OCI-LY1 (cell line): ENCODE measurements at regions not wholly inside any gene's neighbourhood (a gene's known extent, or its start where the extent isn't known, plus 50 kb on each side); places are given as distances from the start of the nearest gene placed in this dataset.

Experiments used
- H2AFZ ChIP-seq: fragments of 200-600 bp; sonication (generic), shearing (Covaris generic); 2 replicates; pipeline ENCODE4 v1.6.0; 2014; ENCODE audit warnings: antibody characterized with exemption, mild to moderate bottlenecking, low read length
- H3F3A ChIP-seq: fragments of 200-600 bp; sonication (generic), shearing (Covaris generic); 2 replicates; pipeline ENCODE4 v1.6.0; 2014; ENCODE audit warnings: mild to moderate bottlenecking, antibody characterized with exemption, low read length, moderate library complexity; ENCODE audit not compliant: insufficient read depth
- H3K27ac ChIP-seq: fragments of 200-600 bp; sonication (generic); 2 replicates; pipeline ENCODE4 v1.5.1; 2014; ENCODE audit warnings: low read length, mixed run types, mild to moderate bottlenecking, low read depth; ENCODE audit not compliant: poor library complexity, severe bottlenecking
- H3K27me3 ChIP-seq: fragments of 200-600 bp; sonication (generic); 2 replicates; pipeline ENCODE4 v1.6.0; 2014; ENCODE audit warnings: antibody characterized with exemption, mild to moderate bottlenecking, low read length, moderate library complexity; ENCODE audit not compliant: insufficient read depth
- H3K36me3 ChIP-seq: fragments of 200-600 bp; sonication (generic); 2 replicates; pipeline ENCODE4 v1.6.1; 2014; ENCODE audit warnings: mild to moderate bottlenecking, antibody characterized with exemption, low read length, moderate library complexity, mixed read lengths; ENCODE audit not compliant: insufficient read depth
- H3K4me1 ChIP-seq: fragments of 200-600 bp; sonication (generic); 2 replicates; pipeline ENCODE4 v1.5.1; 2014; ENCODE audit warnings: mild to moderate bottlenecking, low read length, moderate library complexity; ENCODE audit not compliant: insufficient read depth, severe bottlenecking
- H3K4me2 ChIP-seq: fragments of 200-600 bp; sonication (generic), shearing (Covaris generic); 2 replicates; pipeline ENCODE4 v1.6.1; 2014; ENCODE audit warnings: low read length
- H3K4me3 ChIP-seq: fragments of 200-600 bp; sonication (generic); 2 replicates; pipeline ENCODE4 v1.5.1; 2014; ENCODE audit warnings: low read length, low read depth, mild to moderate bottlenecking, mixed read lengths; ENCODE audit not compliant: poor library complexity, severe bottlenecking
- H3K79me2 ChIP-seq: fragments of 200-600 bp; shearing (Covaris generic); 2 replicates; pipeline ENCODE4 v1.6.1; 2016; ENCODE audit warnings: mixed run types, low read length, mixed read lengths; ENCODE audit not compliant: insufficient read depth
- H3K9ac ChIP-seq: fragments of 200-600 bp; sonication (generic), shearing (Covaris generic); 2 replicates; pipeline ENCODE4 v1.6.1; 2014; ENCODE audit warnings: mild to moderate bottlenecking, low read length, mixed read lengths
- H3K9me2 ChIP-seq: fragments of 200-600 bp; sonication (generic), shearing (Covaris generic); 2 replicates; pipeline ENCODE4 v1.6.1; 2014; ENCODE audit warnings: low read depth, mild to moderate bottlenecking, low read length, mixed read lengths
- H3K9me3 ChIP-seq: fragments of 200-600 bp; shearing (Covaris generic); 2 replicates; pipeline ENCODE4 v1.6.1; 2014; ENCODE audit warnings: low read length, mixed read lengths
- H4K20me1 ChIP-seq: fragments of 200-600 bp; sonication (generic), shearing (Covaris generic); 2 replicates; pipeline ENCODE4 v1.6.0; 2016; ENCODE audit warnings: mild to moderate bottlenecking, low read length; ENCODE audit not compliant: insufficient read depth
- CTCF ChIP-seq: fragments of 200-600 bp; sonication (generic), shearing (Covaris generic); IDR thresholded peaks from 2 replicates; pipeline ENCODE4 v1.5.1; 2017; ENCODE audit warnings: mild to moderate bottlenecking, antibody characterized with exemption, low read length, moderate library complexity, mixed read lengths
- EZH2 ChIP-seq: fragments of 200-600 bp; sonication (generic), shearing (Covaris generic); IDR thresholded peaks from 2 replicates; pipeline ENCODE4 v1.8.0; 2017; ENCODE audit warnings: borderline replicate concordance, mixed run types, mild to moderate bottlenecking, antibody characterized with exemption, low read length, moderate library complexity, mixed read lengths

DNA sequence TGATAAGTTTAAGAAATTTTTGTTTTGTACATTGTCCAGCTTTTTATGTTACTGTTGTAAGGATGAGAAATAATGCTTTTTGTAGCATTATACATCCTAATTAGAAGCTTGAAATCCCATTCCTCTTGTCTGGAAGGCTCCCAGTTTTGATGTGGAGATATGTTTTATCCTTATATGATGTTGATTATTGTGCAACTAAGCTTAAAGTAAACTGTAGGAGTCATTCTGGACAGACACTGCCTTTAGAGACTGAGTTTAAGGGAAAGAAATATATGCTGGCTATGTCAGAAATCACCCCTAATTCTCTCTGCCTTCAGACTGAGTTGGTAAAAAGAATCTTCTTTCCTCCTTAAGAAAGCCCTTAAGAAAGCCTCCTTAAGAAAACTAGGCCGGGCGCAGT lies 670.4 kb downstream of the ZPLD1 start:
- Histone ChIP-seq H4K20me1 (no peaks in the 10 kb centered on the region), H2AFZ (no peak overlapping the region), H3K79me2 (no peaks in the 10 kb centered on the region)

DNA sequence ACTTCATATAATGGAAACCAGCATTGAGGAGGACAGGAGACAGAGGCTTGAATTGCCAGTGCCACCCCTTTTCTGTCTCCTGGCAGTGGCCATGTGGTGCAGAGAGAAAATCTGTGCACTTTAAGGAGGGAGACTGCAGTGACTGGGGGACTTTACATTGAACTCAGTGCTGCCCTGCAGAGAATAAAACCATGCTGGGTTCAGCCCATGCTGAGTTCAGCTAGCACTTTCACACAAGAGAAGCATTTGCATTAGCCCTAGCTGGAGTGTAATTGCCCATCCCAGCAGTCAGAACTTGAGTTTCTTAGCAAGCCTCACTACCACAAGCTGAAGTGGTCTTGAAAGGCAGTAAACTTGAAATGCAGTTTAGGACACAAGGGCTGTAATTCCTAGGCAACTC lies 677.5 kb downstream of the ZPLD1 start:
- no peaks in the 10 kb centered on the region for H3K4me1 ChIP-seq
- no peaks in the 10 kb centered on the region for H3K9me3 ChIP-seq
- no peaks in the 10 kb centered on the region for H3F3A ChIP-seq
- H3K9ac ChIP-seq, result no peak overlapping the region
- H3K27me3 ChIP-seq, result no peaks in the 10 kb centered on the region
- no peak overlapping the region for H3K27ac ChIP-seq
- no peaks in the 10 kb centered on the region for H4K20me1 ChIP-seq
- TF ChIP-seq EZH2, result no peak
- TF ChIP-seq CTCF, result no peak
- no peaks in the 10 kb centered on the region for H3K36me3 ChIP-seq
- H3K9me2 ChIP-seq, result no peaks in the 10 kb centered on the region
- no peak overlapping the region for H3K4me3 ChIP-seq
- H3K79me2 ChIP-seq, result no peaks in the 10 kb centered on the region
- H3K4me2 ChIP-seq, result no peak overlapping the region
- H2AFZ ChIP-seq, result no peak overlapping the region

More for the DNA sequence above, 670.4 kb downstream of the ZPLD1 start:
- Histone ChIP-seq H3K27me3 (no peaks in the 10 kb centered on the region), H3K27ac (no peak overlapping the region), H3K4me1 (no peaks in the 10 kb centered on the region), H3K9ac (no peak overlapping the region), H3K36me3 (no peaks in the 10 kb centered on the region), H3K9me2 (no peaks in the 10 kb centered on the region), H3K9me3 (no peaks in the 10 kb centered on the region), H3F3A (no peaks in the 10 kb centered on the region), H3K4me2 (no peak overlapping the region), H3K4me3 (no peak overlapping the region)
- no peak for TF ChIP-seq EZH2
- TF ChIP-seq CTCF, result no peak

DNA sequence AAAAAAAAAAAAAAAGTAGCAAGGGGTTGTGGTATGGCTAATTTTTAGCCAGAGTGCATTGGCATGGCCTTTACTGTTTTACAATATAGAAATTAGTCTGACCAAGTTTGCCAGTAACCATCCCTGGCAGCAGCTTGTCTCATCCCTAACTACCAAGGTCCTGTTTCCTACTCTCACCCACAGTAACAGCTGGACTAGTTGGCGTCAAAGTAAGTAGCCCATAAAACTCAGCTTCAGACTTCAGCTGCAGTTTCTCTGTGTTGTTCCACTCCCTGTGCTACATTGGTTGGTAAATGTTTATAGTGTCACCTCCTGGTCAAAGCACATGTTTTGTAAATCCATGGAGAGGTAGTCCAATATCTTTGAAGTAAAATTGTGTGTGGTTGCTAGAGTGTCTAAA lies 691.3 kb downstream of the ZPLD1 start:
- TF ChIP-seq CTCF, result no peak
- no peak for TF ChIP-seq EZH2
- Histone ChIP-seq H3K4me2 (no peak overlapping the region), H2AFZ (no peak overlapping the region), H3K9me2 (no peaks in the 10 kb centered on the region), H4K20me1 (no peaks in the 10 kb centered on the region), H3K9me3 (no peaks in the 10 kb centered on the region), H3K9ac (no peak overlapping the region), H3K27ac (no peak overlapping the region), H3K79me2 (no peaks in the 10 kb centered on the region), H3K27me3 (no peaks in the 10 kb centered on the region), H3F3A (no peaks in the 10 kb centered on the region), H3K36me3 (no peaks in the 10 kb centered on the region), H3K4me1 (no peaks in the 10 kb centered on the region), H3K4me3 (no peak overlapping the region)
